ENCODE measurements at regions not wholly inside any gene's neighbourhood (a gene's known extent, or its start where the extent isn't known, plus 50 kb on each side); places are given as distances from the start of the nearest gene placed in this dataset.
"Not testable (repeated sequence)": the region's sequence is repeated elsewhere in the genome, so short reads cannot be mapped to it uniquely, and the experiment has no call there.

GRCh38 chr12:4161718-4162117 is 111.8 kb upstream of the CCND2 start:
- DNase-seq (ENCODE audit: low read depth), result no peak
- no peak overlapping the region for H3K4me3 ChIP-seq (ENCODE audit: low read depth, low read length)

- DNase-seq (ENCODE audit: low read depth), result no peak
These were observed 113.1 kb upstream of the CCND2 start for GRCh38 chr12:4160314-4161040.

GRCh38 chr12:4159851-4160250 is 113.7 kb upstream of the CCND2 start:
- DNase-seq (ENCODE audit: low read depth), result no peak
- no peak overlapping the region for H3K4me3 ChIP-seq (ENCODE audit: low read depth, low read length)

More at GRCh38 chr12:4160314-4161040, 113.1 kb upstream of the CCND2 start:
- H3K4me3 ChIP-seq (ENCODE audit: low read depth, low read length), result no peak overlapping the region

GRCh38 chr12:4158306-4158705 is 115.3 kb upstream of the CCND2 start:
- no peak for DNase-seq (ENCODE audit: low read depth)
- no peak overlapping the region for H3K4me3 ChIP-seq (ENCODE audit: low read depth, low read length)

- no peak overlapping the region for H3K4me3 ChIP-seq (ENCODE audit: low read depth, low read length)
- no peak for DNase-seq (ENCODE audit: low read depth)
These were observed 116.4 kb upstream of the CCND2 start for GRCh38 chr12:4157122-4157521.

- DNase-seq (ENCODE audit: low read depth), result no peak
These were observed 117.2 kb upstream of the CCND2 start for GRCh38 chr12:4156317-4156716.

GRCh38 chr12:4154672-4155225 is 118.8 kb upstream of the CCND2 start:
- H3K4me3 ChIP-seq (ENCODE audit: low read depth, low read length), result no peak overlapping the region
- no peak for DNase-seq (ENCODE audit: low read depth)

More at GRCh38 chr12:4156317-4156716, 117.2 kb upstream of the CCND2 start:
- H3K4me3 ChIP-seq (ENCODE audit: low read depth, low read length), result no peak overlapping the region

- H3K4me3 ChIP-seq (ENCODE audit: low read depth, low read length), result no peak overlapping the region
- no peak for DNase-seq (ENCODE audit: low read depth)
These were observed 120.1 kb upstream of the CCND2 start for GRCh38 chr12:4153343-4153892.

- no peak for DNase-seq (ENCODE audit: low read depth)
- H3K4me3 ChIP-seq (ENCODE audit: low read depth, low read length), result no peak overlapping the region
These were observed 121.3 kb upstream of the CCND2 start for GRCh38 chr12:4152145-4152795.

GRCh38 chr12:4151362-4152121 is 122.0 kb upstream of the CCND2 start:
- H3K4me3 ChIP-seq (ENCODE audit: low read depth, low read length), result no peak overlapping the region
- no peak for DNase-seq (ENCODE audit: low read depth)

GRCh38 chr12:4150355-4150754 is 123.2 kb upstream of the CCND2 start:
- DNase-seq (ENCODE audit: low read depth); H3K4me3 ChIP-seq (ENCODE audit: low read depth, low read length): not testable (repeated sequence)

GRCh38 chr12:4148418-4149056 is 125.0 kb upstream of the CCND2 start:
- DNase-seq (ENCODE audit: low read depth), result no peak
- H3K4me3 ChIP-seq (ENCODE audit: low read depth, low read length), result no peak overlapping the region

- H3K4me3 ChIP-seq (ENCODE audit: low read depth, low read length), result no peak overlapping the region
- DNase-seq (ENCODE audit: low read depth), result no peak
These were observed 126.5 kb upstream of the CCND2 start for GRCh38 chr12:4147031-4147481.

GRCh38 chr12:4145990-4146859 is 127.3 kb upstream of the CCND2 start:
- no peak for DNase-seq (ENCODE audit: low read depth)

GRCh38 chr12:4144676-4145075 is 128.9 kb upstream of the CCND2 start:
- DNase-seq (ENCODE audit: low read depth), result no peak
- H3K4me3 ChIP-seq (ENCODE audit: low read depth, low read length), result no peak overlapping the region

More at GRCh38 chr12:4145990-4146859, 127.3 kb upstream of the CCND2 start:
- no peak overlapping the region for H3K4me3 ChIP-seq (ENCODE audit: low read depth, low read length)

GRCh38 chr12:4143896-4144295 is 129.7 kb upstream of the CCND2 start:
- DNase-seq (ENCODE audit: low read depth), result no peak
- H3K4me3 ChIP-seq (ENCODE audit: low read depth, low read length), result no peak overlapping the region

- H3K4me3 ChIP-seq (ENCODE audit: low read depth, low read length), result no peak overlapping the region
- DNase-seq (ENCODE audit: low read depth), result no peak
These were observed 132.0 kb upstream of the CCND2 start for GRCh38 chr12:4141348-4142270.

All from skeletal muscle cell (primary cell).